ENCODE measurements at regions not wholly inside any gene's neighbourhood (a gene's known extent, or its start where the extent isn't known, plus 50 kb on each side); places are given as distances from the start of the nearest gene placed in this dataset.

DNA sequence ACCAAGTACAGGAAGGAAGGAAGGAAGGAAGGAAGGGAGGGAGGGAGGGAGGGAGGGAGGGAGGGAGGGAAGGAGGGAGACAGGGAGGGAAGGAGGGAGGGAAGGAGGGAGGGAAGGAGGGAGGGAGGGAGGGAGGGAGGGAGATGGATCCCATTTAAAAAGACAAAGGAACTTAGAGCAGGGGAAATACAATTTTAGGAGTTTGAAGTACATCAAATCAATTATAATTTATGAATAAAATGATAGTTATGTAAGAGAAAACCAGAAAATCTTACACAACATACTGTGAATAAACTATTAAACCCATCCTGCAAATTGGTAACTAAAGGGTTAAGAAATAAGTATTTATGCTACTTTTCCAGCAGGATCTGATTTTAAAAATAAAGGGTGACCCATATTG is 475.9 kb downstream of the HDGFL1 start:
- H3K27ac ChIP-seq = no peak overlapping the region
- TF ChIP-seq, protein P1, sequence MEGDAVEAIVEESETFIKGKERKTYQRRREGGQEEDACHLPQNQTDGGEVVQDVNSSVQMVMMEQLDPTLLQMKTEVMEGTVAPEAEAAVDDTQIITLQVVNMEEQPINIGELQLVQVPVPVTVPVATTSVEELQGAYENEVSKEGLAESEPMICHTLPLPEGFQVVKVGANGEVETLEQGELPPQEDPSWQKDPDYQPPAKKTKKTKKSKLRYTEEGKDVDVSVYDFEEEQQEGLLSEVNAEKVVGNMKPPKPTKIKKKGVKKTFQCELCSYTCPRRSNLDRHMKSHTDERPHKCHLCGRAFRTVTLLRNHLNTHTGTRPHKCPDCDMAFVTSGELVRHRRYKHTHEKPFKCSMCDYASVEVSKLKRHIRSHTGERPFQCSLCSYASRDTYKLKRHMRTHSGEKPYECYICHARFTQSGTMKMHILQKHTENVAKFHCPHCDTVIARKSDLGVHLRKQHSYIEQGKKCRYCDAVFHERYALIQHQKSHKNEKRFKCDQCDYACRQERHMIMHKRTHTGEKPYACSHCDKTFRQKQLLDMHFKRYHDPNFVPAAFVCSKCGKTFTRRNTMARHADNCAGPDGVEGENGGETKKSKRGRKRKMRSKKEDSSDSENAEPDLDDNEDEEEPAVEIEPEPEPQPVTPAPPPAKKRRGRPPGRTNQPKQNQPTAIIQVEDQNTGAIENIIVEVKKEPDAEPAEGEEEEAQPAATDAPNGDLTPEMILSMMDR (conservative IDR thresholded peaks at IDR 0.05) = no peak
- TF ChIP-seq ZFX (IDR thresholded peaks at IDR 0.05) = no peak

DNA sequence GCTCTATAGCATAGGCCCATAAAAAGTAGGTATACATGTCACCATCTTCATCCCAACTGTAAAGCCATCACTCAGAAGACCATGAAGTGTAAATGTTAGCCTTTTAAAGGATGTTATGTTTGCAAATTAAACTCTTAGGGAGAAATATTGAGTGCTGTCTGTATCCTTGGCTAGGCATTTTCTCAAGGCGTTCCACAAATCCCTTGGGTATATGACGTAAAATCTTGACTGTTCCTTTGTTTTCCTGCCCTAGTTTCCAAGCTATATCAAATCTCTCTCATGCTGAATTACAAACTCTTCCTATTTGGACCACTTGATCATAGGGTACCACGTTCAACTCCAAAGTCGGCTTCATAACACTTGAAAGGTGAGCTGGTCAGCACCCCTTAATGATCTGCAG is 486.2 kb downstream of the HDGFL1 start:
- no peak overlapping the region for H3K27ac ChIP-seq
- TF ChIP-seq, protein P1 (conservative IDR thresholded peaks at IDR 0.05) = no peak

DNA sequence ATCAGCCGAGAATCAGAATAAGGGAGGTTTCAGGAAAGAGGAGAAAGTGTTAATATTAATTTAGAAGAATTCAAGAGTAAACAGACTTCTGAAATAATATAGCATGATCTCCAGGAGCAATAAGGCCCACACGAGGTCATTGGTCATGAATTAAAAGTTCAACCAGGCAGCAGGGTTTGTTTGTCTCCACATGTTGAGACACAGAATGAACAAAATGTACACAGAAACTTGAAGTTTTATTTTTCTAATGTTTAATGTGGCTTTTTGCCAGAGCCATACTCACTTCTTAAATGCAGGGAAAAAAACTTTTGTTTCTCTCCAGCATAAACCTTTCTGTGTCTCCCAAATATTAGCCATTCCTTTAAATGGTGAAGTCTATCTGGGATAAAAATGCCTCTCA is 504.5 kb downstream of the HDGFL1 start:
- no peak overlapping the region for H3K27ac ChIP-seq
- TF ChIP-seq, protein P1 (conservative IDR thresholded peaks at IDR 0.05) = no peak
- TF ChIP-seq ZFX (IDR thresholded peaks at IDR 0.05) = no peak

DNA sequence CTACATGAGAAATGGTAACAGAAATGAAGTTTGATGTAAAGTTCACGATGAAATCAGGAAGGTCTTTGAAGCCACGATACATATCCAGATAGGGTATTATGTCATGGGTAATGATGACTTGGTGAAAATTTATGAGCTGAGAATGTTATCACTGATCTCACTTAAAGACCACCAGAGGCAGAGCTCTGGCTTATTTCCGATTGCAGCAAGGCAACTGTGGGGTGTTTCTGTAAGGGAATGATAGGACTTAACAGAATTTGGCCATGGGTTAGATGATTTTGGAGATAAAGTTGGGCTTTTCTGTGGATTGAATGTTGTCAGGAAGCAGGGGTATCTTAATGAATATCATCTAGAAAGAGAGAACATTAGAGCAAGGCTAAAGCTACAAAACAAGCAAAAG is 508.4 kb downstream of the HDGFL1 start:
- H3K27ac ChIP-seq = no peak overlapping the region
- TF ChIP-seq, protein P1 (conservative IDR thresholded peaks at IDR 0.05) = no peak
- TF ChIP-seq ZFX (IDR thresholded peaks at IDR 0.05) = no peak

DNA sequence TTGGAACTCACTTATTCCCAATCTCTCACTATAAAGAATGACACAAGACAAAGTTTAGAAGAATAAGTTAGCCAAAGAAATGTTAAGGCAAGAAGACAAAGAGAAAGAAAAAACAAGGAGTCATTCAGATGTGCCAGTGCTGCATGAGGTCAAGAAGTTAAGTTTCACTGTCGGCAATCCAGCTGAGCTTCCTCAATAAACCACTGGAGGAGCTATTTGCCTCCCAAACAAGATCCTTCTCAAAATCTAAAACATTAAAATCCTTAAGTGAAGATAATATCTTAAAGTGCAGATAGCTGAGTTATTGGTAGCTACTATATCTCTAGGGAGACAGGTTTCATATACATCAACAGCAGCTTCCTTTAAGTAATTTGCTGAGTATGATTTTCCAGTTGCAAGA is 512.3 kb downstream of the HDGFL1 start:
- no peak overlapping the region for H3K27ac ChIP-seq
- no peak for TF ChIP-seq ZFX (IDR thresholded peaks at IDR 0.05)
- TF ChIP-seq, protein P1 (conservative IDR thresholded peaks at IDR 0.05) = peak; percentile 41

DNA sequence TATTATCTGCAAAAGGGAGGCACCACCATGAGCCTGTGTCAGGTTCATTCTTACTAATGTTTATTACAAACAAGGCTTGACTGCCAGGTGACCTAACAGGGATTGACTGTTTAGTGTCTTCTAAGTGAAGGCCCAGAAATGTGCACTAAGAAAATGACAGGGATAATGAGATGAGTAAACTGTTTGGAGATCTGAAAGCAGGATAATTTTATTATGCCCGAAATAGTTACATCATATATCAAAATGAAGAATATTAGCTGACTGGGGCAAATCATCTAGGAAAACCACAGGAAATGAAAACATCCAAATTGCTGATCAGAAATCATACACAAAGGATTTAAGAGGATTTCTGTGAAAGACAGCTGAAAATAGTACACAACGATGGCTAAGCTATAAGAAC is 516.7 kb downstream of the HDGFL1 start:
- TF ChIP-seq, protein P1 (conservative IDR thresholded peaks at IDR 0.05) = no peak
- TF ChIP-seq ZFX (IDR thresholded peaks at IDR 0.05) = no peak
- H3K27ac ChIP-seq = no peak overlapping the region

DNA sequence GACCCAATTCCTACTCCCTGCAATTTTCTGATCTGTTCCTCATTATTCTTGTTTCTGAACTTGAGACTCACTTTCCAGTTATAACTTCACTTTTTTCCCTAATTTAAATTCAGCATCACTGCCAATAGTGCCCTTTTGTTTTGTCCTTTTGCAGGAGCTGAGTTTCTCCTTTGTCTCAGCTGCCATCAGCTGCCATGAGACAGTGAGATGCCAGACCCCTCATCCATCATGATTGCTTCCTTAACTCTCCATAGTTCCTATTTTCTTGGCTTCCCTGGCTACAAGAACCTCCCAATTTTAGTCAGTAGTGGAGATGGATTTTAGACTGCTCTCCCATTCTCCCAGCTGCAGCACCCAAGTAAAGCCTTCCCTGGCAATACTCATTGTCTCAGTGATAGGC is 518.1 kb downstream of the HDGFL1 start:
- TF ChIP-seq ZFX (IDR thresholded peaks at IDR 0.05) = no peak
- TF ChIP-seq, protein P1 (conservative IDR thresholded peaks at IDR 0.05) = no peak
- H3K27ac ChIP-seq = no peak overlapping the region
